GM23248 (cell line): ENCODE measurements at regions not wholly inside any gene's neighbourhood (a gene's known extent, or its start where the extent isn't known, plus 50 kb on each side); places are given as distances from the start of the nearest gene placed in this dataset.

Experiments
- DNase-seq: peaks from one replicate; pipeline ENCODE4 v3.0.0-alpha.2; 2015
- H2AFZ ChIP-seq: fragments of 200-600 bp; sonication (generic); 2 replicates; pipeline ENCODE4 v1.6.1; 2016; ENCODE audit warnings: antibody characterized with exemption
- H3F3A ChIP-seq: fragments of 200-600 bp; sonication (generic); 2 replicates; pipeline ENCODE4 v1.6.1; 2016; ENCODE audit warnings: mild to moderate bottlenecking, antibody characterized with exemption, mixed run types; ENCODE audit not compliant: insufficient read depth
- H3K27ac ChIP-seq: fragments of 200-600 bp; sonication (generic); 2 replicates; pipeline ENCODE4 v1.5.1; 2016; ENCODE audit warnings: mild to moderate bottlenecking
- H3K27me3 ChIP-seq: fragments of 200-600 bp; sonication (generic); replicated peaks from 2 replicates; pipeline ENCODE4 v1.6.1; 2016; ENCODE audit warnings: mild to moderate bottlenecking; ENCODE audit not compliant: insufficient read depth
- H3K36me3 ChIP-seq: fragments of 200-600 bp; sonication (generic); 2 replicates; pipeline ENCODE4 v1.6.1; 2016; ENCODE audit warnings: low read depth, mild to moderate bottlenecking
- H3K4me1 ChIP-seq: fragments of 200-600 bp; sonication (generic); 2 replicates; pipeline ENCODE4 v1.6.1; 2016; ENCODE audit warnings: mild to moderate bottlenecking; ENCODE audit not compliant: insufficient read depth
- H3K4me2 ChIP-seq: fragments of 200-600 bp; sonication (generic); one replicate; pipeline ENCODE4 v1.6.1; 2016; ENCODE audit warnings: mild to moderate bottlenecking; ENCODE audit not compliant: unreplicated experiment
- H3K4me3 ChIP-seq: fragments of 200-600 bp; sonication (generic); 2 replicates; pipeline ENCODE4 v1.5.1; 2016; ENCODE audit warnings: mild to moderate bottlenecking
- H3K79me2 ChIP-seq: fragments of 200-600 bp; sonication (generic); 2 replicates; pipeline ENCODE4 v1.6.1; 2016; ENCODE audit warnings: mild to moderate bottlenecking; ENCODE audit not compliant: insufficient read depth
- H3K9ac ChIP-seq: fragments of 200-600 bp; sonication (generic); 2 replicates; pipeline ENCODE4 v1.6.1; 2016; ENCODE audit warnings: mild to moderate bottlenecking
- H3K9me2 ChIP-seq: fragments of 200-600 bp; sonication (generic); 2 replicates; pipeline ENCODE4 v1.6.1; 2016; ENCODE audit warnings: mixed run types, mild to moderate bottlenecking, moderate library complexity; ENCODE audit not compliant: insufficient read depth
- H3K9me3 ChIP-seq: fragments of 200-600 bp; sonication (generic); one replicate; pipeline ENCODE4 v1.6.1; 2017; ENCODE audit warnings: low read depth
- H4K20me1 ChIP-seq: fragments of 200-600 bp; sonication (generic); 2 replicates; pipeline ENCODE4 v1.6.0; 2016; ENCODE audit not compliant: insufficient read depth
- EZH2 ChIP-seq: fragments of 200-600 bp; sonication (generic); IDR thresholded peaks from 2 replicates; pipeline ENCODE4 v1.6.1; 2018; ENCODE audit warnings: antibody characterized with exemption, mild to moderate bottlenecking; ENCODE audit not compliant: insufficient read depth, poor library complexity, severe bottlenecking
- EZH2phosphoT487 ChIP-seq: fragments of 200-600 bp; sonication (generic); IDR thresholded peaks from 2 replicates; pipeline ENCODE4 v1.6.1; 2018; ENCODE audit warnings: antibody characterized with exemption, moderate library complexity, mild to moderate bottlenecking, low read depth; ENCODE audit not compliant: insufficient read depth
- WGBS, 2 experiments: methylation state at CpG; one replicate each; pipeline ENCODE4 v1.1.6; 2015 to 2017; ENCODE audit warnings: low lambda C conversion rate in 2 of 2, low coverage in 1 of 2; ENCODE audit errors: missing lambda C conversion rate in 2 of 2; 5-methylcytosine and 5-hydroxymethylcytosine counted together
- in situ Hi-C: fragments of 300-500 bp; cut with MboI; formaldehyde crosslinking; loops from 2 replicates; pipeline ENCODE4 v1.15.0; 2020

DNA sequence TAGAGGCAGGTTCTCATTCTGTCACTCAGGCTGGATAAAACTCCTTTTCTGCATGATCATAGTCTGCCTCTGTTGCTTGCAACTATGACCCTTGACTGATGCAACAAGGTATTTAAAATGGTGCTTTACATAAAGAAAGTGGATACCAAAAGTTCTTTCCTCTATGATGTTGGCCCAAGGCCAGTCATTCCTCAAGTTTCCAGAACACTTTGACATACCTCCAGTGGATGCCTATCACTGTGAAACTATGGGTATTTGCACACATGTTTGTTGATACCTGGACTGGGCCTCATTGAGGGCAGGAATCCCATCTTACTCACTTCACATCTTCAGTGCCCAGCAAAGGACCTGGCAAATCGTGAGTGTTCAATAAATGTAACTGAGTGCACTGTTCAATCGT, 159.0 kb upstream of the ZC3H12C start:
- Histone ChIP-seq H3K4me1 (peaks cover 19% of the 10 kb centered on the region), H3K36me3 (no peaks in the 10 kb centered on the region), H3K9ac (no peak overlapping the region), H3K9me2 (no peaks in the 10 kb centered on the region), H3K27ac (no peak overlapping the region), H4K20me1 (no peaks in the 10 kb centered on the region), H3K79me2 (no peaks in the 10 kb centered on the region), H3K27me3 (no peaks in the 10 kb centered on the region), H3F3A (no peaks in the 10 kb centered on the region), H3K4me2 (no peak overlapping the region), H3K4me3 (no peak overlapping the region), H2AFZ (no peak overlapping the region), H3K9me3 (no peaks in the 10 kb centered on the region)
- in situ Hi-C loops = loop anchor here (25.0 kb wide), 1 partner anchor 1222 kb away; no protein-coding TSS in a partner anchor
- WGBS, 2 experiments = 90 to 97% methylated on average over 2 of the region's 2 CpGs
- no peak for DNase-seq
- no peak for TF ChIP-seq EZH2phosphoT487
- no peak for TF ChIP-seq EZH2

DNA sequence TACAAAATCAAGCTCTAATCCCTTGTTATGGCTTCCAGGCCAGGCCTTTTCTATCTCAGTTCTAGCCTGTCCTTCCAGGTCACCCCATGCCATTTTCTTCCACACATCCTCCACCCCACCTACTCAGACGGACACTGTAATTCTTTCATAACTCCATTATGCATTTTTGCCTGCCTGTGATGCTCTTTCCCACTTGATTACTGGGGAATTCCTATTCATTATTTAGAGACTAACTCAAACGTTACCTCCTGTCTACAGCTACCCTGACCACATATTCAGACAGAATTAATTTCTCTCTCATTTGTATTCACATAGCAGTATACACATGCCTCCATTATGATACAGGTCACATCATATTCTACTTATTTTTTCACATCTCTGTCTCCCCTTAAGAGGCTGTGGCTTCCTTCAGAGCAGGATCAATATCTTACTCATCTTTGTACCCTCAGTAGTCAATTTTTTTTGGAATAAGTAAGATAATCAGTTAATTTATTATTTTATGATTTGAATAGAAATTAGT, 156.5 kb upstream of the ZC3H12C start:
- DNase-seq = no peak
- H3K9ac ChIP-seq = no peak overlapping the region
- TF ChIP-seq EZH2 = no peak
- TF ChIP-seq EZH2phosphoT487 = no peak
- H3K4me2 ChIP-seq = no peak overlapping the region
- H3K9me2 ChIP-seq = no peaks in the 10 kb centered on the region
- WGBS, 2 experiments = 67 to 72% methylated on average over 2 of the region's 2 CpGs
- H3F3A ChIP-seq = 0 out of 2 replicates have a peak, but pooled peaks cover 10% of the 10 kb centered on the region
- in situ Hi-C loops = loop anchor here (25.0 kb wide), 1 partner anchor 1224 kb away; no protein-coding TSS in a partner anchor
- H3K79me2 ChIP-seq = no peaks in the 10 kb centered on the region
- H3K9me3 ChIP-seq = no peaks in the 10 kb centered on the region
- H3K4me3 ChIP-seq = no peak overlapping the region
- H3K4me1 ChIP-seq = peaks cover 27% of the 10 kb centered on the region
- H2AFZ ChIP-seq = no peak overlapping the region
- no peaks in the 10 kb centered on the region for H3K36me3 ChIP-seq
- H4K20me1 ChIP-seq = no peaks in the 10 kb centered on the region
- no peaks in the 10 kb centered on the region for H3K27me3 ChIP-seq
- H3K27ac ChIP-seq = no peak overlapping the region

GRCh38 chr11:109937968-109938367, 155.2 kb upstream of the ZC3H12C start:
- Histone ChIP-seq H3K4me2 (no peak overlapping the region), H3F3A (0 out of 2 replicates have a peak, but pooled peaks cover 10% of the 10 kb centered on the region), H4K20me1 (no peaks in the 10 kb centered on the region), H3K9ac (no peak overlapping the region), H3K27ac (no peak overlapping the region), H3K4me1 (peaks cover 27% of the 10 kb centered on the region), H3K9me3 (no peaks in the 10 kb centered on the region), H2AFZ (no peak overlapping the region), H3K9me2 (no peaks in the 10 kb centered on the region), H3K4me3 (no peak overlapping the region), H3K27me3 (no peaks in the 10 kb centered on the region), H3K36me3 (no peaks in the 10 kb centered on the region), H3K79me2 (no peaks in the 10 kb centered on the region)
- in situ Hi-C loops = loop anchor here (25.0 kb wide), 1 partner anchor 1226 kb away; no protein-coding TSS in a partner anchor
- no peak for DNase-seq
- no peak for TF ChIP-seq EZH2
- no peak for TF ChIP-seq EZH2phosphoT487

DNA sequence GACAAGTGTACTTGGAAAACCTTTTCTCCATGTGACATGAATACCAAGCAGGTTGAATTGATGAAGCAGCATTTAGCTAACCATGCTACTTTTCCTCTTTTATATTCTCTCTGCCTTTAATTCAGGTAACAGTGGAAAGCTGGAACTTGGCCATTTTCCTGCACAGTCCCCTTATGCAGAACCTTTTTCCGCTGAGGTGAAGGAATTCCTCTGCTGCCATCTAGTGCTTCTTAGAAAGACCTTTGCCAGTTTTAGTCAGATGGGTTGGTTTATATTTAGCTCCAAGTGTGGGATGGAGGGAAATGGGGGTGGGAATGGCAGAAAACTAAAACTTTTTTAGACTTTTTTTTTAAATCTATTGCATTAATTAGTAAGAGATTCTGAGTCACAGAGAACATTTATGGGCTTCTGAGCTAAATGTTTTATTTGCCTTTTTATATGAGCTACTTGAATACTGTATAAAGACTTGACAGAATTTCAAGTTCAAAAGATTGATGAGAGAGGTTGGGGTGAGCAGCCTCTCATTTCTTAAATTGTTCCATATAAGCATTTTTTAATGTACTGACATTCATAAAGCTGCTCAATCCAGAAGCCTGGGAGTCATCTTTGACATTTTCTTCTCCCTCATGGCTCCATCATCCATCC, 153.9 kb upstream of the ZC3H12C start:
- no peaks in the 10 kb centered on the region for H4K20me1 ChIP-seq
- H3K27me3 ChIP-seq = no peaks in the 10 kb centered on the region
- H3K4me1 ChIP-seq = peaks cover 27% of the 10 kb centered on the region
- H2AFZ ChIP-seq = no peak overlapping the region
- no peaks in the 10 kb centered on the region for H3K36me3 ChIP-seq
- H3K79me2 ChIP-seq = no peaks in the 10 kb centered on the region
- H3K27ac ChIP-seq = no peak overlapping the region
- WGBS, 2 experiments = 17 to 31% methylated on average over 1 of the region's 1 CpG
- no peak overlapping the region for H3K4me3 ChIP-seq
- peak; percentile 91 for DNase-seq
- H3K4me2 ChIP-seq = no peak overlapping the region
- in situ Hi-C loops = loop anchor here (25.0 kb wide), 1 partner anchor 1227 kb away; no protein-coding TSS in a partner anchor
- H3K9ac ChIP-seq = peak overlapping the region; percentile 14; the same call in 1 of the 2 replicates
- H3K9me3 ChIP-seq = no peaks in the 10 kb centered on the region
- H3F3A ChIP-seq = 0 out of 2 replicates have a peak, but pooled peaks cover 10% of the 10 kb centered on the region
- H3K9me2 ChIP-seq = no peaks in the 10 kb centered on the region
- TF ChIP-seq EZH2phosphoT487 (no peak), EZH2 (no peak)
